ENCODE measurements at regions not wholly inside any gene's neighbourhood (a gene's known extent, or its start where the extent isn't known, plus 50 kb on each side); places are given as distances from the start of the nearest gene placed in this dataset.
"Not testable (repeated sequence)": the region's sequence is repeated elsewhere in the genome, so short reads cannot be mapped to it uniquely, and the experiment has no call there.

DNA sequence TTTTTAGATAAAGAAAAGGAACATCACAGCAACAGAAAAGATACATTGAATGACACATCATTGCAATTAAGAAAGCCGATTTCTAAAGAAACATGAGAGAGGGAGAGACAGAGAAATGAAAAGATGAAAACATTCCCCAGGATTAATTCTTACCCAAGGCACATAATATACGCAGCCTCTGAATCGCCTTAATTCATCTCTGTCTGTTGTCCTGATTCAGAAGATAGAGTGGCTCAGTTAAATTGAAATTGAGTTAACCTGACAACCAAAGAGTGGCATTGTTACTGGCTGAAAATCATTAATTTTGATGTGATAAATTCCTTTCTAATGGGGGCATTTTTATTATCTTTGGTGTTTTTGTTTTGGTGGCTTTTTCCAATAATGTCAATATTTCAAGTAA is 701.9 kb downstream of the EDEM1 start:
- DNase-seq: no peak

DNA sequence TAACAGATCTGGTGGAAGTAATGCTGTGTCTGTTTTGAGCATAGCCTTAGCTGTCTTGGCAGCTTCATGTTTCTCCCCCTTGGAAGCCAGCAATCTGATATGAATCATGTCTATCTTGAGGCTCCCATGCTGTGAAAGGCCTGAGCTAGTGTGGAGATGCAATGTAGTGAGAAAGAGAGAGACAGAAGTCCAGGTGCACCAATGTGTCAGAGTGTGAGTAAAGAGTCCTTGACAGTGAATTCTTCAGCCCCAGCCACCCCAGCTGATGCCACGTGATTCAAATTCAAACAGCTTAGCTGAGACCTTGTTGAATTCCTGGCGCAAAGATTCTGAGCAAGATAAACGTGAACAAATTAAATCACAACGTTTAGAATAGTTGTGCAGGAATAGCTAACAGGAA is 704.2 kb downstream of the EDEM1 start:
- no peak for DNase-seq

DNA sequence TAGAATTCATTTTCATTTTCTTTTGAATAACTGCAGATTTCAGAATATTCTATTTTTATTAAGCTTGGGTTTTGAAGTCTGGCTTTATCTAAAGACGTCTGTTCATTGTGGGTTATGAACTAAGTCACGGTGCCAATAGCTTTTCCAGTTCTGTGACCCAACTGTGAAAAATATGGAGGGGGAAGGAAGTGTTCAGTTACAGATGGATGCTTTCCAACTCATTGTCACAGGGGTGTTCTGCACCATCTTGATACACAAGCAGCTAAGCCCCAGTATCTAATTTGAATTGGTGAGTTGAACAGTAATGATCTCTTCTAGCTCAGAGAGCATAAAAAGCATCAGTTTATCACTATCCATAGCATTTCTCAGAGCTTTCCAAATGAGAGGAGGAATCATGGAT is 710.6 kb downstream of the EDEM1 start:
- no peak for DNase-seq

DNA sequence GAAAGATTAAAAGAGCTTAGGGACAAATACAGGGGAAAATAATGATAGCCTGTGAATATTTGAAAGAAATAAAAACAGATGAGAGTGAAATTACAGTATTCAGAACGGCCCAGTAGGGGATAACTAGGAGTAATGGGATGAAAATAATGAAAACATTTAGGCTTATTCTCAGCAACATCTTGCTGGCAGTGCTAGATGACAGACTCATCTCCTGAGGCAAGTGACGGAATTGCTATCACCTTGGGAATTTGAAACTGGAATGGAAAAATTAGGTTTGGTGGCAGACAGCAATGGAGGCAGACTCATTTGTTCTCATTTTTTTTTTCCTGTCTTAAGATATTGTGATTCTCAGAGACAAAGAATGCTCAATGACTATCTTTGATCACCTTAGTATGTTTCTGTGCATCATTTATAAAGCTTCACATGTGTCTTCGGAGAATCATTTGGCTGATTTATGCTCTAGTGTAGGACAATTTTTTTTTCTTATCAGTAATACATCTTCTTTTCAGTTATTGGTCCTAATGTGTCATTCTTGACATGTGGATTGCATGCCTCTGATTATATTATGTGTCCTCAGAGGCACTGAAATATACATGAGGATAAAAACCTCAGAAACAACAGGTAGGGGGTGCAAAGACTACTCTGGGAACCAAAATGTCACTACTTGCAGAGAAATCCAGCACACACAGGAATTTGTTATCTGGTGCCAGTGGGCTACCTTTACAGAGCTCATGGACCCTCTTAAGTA is 711.7 kb downstream of the EDEM1 start:
- DNase-seq: no peak

DNA sequence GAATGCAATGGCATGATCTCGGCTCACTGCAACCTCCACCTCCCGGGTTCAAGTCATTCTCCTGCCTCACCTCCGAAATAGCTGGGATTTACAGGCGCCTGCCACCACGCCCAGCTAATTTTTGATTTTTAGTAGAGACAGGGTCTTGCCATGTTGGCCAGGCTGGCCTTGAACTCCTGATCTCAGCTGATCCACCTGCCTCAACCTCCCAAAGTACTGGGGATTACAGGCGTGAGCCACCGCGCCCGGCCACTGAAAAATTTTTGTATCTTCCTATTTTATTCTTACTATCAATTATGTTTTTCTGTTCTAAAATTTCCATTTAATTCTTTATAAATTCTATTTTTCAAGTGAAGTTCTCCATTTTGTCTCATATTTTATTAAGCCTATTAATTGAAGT is 730.4 kb downstream of the EDEM1 start:
- DNase-seq: no peak

DNA sequence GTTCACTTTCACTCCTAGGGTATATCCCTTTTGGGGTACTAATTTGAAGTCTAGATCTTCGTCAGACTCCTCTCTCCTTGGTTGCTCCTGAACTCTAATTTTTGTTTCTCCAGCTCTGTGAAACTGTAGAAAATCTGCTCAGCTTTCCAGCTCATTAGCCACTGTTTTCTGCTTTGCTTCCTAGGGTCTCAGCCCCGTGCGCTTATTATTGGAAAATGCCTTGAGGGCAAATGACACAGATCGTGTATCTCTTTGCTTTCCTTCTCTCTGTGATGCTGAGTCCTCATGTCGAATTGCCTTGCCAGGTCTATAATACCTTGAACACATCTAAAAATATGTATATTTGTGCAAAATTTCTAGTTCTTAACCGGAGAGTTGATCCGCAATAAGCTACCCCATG is 731.1 kb downstream of the EDEM1 start:
- DNase-seq: no peak

DNA sequence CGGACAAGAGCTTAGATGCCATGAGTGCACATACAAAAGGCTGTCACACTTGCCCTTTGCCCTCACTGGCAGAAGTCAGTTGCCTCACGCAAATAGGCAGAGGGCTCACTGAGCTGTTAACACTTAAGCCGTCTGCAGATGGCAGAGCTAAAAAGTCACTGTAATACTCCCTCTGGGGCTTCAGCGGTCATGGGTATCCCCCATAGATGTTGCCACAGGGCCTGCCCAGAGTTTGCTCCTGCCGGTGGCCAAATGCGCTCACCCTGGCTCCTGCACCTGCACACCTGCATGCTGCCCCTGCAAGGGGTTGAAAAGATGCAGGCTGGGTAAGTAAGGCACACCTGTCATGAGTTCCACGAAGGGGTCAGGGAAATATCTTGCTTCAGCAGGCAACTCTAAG is 741.5 kb downstream of the EDEM1 start:
- DNase-seq: no peak

DNA sequence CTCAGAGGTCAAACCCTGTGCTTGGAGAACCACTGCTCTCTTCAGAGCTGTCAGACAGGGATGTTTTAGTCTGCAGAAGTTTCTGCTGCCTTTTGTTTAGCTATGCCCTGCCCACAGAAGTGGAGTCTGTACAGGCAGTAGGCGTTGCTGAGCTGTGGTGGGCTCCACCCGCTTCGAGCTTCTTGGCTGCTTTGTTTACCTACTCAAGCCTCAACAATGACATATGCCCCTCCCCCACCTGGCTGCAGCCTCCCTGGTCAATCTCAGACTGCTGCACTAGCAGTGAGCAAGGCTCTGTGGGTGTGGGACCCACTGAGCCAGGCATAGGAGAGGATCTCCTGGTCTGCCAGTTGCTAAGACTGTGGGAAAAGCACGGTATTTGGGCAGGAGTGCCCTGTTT is 756.6 kb downstream of the EDEM1 start:
- not testable (repeated sequence) for DNase-seq

DNA sequence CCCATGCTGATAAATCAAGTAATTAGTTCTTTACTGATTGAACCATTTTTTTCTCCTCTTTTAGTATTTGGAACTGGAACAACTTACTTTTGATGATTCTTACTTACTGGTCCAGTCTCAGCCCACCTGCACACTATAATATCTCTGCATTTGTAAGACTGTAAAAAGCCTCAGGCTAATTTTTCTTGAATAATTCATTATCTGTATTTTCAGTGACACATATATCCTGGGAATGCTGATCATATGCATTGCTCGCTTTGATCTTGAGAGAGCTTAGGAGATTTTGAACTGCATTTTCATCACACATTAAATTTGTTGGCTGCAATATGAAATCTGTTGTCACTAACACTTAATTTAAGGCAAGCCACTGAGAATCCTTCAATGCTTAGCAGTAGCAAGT is 760.6 kb downstream of the EDEM1 start:
- DNase-seq: no peak

DNA sequence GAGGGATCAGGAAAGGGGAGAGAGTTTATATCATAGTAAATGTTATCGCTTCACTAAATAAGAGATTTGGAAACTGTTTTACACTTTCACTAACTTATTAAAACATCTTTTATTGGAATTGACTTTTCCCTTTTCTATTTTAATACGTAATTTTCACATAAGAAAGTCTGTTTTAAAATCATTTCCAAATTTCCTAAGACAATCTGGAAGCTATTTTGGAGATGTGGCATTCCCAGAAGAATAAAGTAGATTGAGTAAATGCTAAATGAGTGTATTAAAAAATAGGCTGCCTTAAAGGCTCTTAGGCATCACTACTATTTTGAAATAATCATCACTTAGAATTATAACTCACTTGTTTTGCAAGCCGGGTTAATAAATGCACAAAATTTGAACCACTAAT is 763.5 kb downstream of the EDEM1 start:
- no peak for DNase-seq

DNA sequence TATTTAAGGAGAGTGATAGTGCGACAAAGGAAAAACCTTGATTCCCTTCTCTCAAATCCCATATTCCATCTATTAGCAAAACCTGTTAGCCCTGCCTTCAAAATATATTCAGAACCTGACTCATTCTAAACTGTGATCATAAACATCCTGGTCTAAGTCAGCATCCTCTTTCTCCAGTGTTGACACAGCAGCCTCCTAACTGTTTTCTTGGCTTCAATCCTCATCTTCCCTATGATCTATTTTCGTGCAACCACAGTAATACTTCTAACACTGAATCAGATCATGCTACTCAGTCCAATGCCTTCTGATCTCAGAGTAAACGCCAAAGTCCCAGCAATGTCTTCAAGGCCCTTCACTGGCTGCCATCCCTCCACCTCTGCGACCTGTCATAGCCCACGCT is 785.1 kb downstream of the EDEM1 start:
- DNase-seq: no peak

DNA sequence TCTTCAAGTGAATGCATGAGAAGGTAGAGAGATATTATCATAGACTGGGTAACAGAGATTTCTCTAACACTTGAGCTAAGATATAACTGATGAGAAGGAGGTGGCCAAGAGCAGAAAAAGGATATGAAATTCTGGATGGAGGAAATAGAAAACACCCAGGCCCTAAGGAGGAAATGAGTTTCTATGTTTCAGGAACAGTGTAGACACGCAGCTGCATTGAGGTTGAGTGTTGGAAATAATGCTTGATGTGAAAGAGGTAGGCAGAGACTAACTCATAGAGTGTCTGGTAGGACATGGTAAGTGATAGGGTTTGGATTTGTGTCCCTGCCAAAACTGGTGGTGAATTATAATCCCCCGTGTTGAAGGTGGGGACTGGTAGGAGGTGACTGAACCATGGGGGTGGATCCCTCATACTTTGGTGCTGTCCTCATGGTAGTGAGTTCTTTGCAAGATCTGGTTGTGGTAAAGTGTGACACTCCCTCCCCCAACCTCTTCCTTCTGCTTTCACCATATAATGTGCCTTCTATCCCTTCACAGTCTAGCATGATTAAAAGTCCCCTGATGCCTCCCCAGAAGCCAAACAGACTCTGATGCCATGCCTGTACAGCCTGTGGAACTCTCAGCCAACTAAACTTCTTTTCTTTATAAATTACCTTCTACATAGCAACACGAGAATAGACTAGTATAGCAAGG is 787.3 kb downstream of the EDEM1 start:
- no peak for DNase-seq

DNA sequence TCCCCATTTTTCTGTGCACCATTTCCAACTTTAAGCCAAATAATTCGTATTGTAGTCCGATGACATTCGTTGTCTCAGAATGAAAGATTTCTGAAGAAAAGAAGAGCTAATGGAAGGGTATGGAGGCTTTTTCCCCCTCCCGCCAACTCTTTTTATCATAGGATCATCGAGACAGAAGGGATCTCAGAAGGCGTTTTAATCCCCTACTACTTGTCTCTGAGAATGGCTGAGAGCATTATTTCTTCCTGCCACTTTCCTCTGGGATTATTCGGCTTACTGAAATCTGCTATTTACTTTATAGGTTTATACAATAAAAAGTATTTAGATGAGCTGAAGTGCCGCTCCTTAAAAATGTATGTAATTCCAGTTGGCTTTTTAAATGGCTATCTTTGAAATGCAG is 789.8 kb downstream of the EDEM1 start:
- DNase-seq: no peak

DNA sequence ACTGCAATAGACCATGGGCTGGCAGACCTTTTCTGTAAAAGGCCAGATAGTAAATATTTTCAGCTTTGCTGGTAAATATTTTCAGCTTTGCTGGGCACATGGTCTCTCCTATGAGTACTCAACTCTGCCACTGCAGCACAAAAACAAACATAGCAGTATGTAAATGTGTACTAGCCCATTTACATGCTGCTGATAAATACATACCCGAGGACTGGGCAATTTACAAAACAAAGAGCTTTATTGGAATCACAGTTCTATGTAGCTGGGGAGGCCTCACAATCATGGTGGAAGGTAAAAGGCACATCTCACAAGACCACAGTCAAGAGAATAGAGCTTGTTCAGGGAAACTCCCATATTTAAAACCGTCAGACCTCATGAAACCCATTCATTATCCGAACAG is 793.0 kb downstream of the EDEM1 start:
- no peak for DNase-seq

DNA sequence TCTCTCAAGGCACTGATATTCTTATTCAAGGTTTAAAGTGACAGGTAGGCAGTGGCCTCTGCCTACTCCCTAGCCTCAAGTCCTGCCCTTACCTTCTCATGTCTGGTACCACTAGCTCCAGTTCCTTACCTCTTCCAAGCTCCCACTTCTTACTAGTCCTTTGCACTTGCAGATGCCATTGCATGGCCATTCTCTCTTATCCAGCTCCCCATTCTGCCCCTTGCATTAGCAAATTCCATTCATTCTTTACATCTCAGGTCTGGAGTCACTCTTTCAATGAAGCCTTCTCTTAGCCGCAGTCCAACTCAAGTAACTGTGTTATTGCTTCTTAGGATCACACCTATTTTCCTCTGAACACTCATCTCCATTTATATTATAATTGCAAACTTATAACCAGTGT is 807.1 kb downstream of the EDEM1 start:
- no peak for DNase-seq

DNA sequence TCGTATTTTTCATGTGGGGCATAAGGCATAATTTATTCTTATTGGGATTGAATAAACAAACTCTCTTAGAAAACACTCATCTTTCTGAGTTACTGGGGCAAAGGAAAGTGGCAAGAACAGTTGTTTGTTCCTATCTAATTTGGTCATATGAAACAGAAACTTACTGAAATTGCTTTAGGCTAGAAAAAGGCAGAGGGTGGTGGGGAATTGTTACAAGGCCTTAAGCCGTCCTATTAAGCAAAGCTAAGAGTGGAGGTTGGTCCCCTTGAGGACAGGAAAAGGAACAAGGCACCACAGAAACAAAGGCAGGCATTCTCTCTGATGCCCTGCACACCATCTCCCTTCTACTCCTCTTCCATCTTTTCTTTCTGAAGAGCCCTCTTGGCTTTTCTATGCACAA is 830.9 kb downstream of the EDEM1 start:
- DNase-seq: no peak

DNA sequence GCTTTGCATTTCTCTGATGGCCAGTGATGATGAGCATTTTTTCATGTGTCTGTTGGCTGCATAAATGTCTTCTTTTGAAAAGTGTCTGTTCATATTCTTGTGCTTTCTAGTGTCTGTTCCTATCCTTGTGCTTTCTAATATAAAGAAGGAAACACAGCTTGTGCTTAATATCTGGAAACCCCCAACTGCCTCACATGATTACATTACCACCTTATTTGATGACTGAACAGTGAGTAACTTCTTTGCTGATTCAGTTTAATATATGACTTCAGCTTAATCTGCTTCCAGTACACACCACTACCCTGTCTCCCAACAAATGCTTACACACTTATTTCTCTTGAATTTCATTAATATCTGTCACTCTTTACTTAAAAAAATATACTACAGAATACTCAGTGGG is 835.1 kb downstream of the EDEM1 start:
- DNase-seq: no peak

DNA sequence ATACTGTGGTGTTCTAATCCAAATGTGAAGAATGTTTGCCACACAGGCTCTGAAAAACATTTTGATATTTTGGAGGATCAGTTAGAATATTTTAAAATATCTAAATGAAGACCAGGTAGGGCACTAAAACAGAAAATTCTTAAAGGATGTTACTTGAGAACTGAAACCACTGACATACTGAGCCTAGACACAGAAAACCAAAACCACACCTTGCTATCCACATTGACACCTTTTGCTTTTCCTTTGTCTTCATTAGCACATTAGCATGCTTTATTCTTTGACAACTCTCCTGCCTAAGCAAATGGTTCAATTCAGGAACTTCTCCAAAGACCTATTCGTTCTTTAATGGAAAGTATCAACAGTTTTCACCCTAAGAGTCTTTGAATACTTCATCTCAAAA is 835.9 kb upstream of the GRM7 start:
- no peak for DNase-seq

DNA sequence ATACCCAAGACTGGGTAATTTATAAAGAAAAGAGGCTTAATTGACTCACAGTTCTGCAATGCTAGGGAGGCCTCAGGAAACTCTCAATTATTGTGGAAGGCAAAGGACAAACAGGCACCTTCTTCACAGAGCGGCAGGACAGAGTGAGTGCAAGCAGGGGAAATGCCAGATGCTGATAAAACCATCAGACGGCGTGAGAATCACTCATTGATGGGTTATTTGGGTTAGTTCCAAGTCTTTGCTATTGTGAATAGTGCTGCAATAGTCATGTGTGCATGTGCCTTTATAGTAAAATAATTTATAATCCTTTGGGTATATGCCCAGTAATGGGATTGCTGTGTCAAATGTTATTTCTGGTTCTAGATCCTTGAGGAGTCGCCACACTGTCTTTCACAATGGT is 830.3 kb upstream of the GRM7 start:
- not testable (repeated sequence) for DNase-seq

DNA sequence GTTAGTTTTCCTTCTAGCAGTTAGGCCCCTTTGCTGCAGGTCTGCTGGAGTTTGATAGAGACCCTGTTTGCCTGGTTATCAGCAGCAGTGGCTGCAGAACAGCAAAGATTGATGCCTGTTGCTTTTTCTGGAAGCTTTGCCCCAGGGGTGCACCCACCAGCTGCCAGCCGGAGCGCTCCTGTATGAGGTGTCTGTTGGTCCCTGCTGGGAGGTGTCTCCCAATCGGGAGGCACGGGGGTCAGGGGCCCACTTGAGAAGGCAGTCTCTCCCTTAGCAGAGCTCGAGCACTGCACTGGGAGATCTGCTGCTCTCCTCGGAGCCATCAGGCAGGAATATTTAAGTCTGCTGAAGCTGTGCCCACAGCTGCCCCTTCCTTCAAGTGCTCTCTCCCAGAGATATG is 825.3 kb upstream of the GRM7 start:
- no peak for DNase-seq

DNA sequence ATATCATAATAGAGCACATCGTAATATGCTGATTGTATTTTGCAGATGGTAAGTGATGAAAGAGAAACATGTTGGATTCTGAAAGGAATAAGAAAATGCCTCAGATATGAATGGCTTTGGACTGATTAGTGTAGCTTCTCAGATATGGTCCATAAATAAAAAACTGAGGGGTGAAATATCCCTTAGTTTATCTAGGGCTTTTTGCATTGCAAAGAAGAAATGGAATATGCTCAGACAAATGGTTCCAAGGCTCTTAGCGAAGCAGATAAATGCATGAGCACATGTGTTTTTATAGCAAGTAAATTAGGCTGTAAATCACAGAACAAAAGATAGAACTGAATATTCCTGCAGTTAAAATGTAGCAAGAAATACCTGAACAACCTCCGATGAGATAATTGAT is 820.9 kb upstream of the GRM7 start:
- no peak for DNase-seq

DNA sequence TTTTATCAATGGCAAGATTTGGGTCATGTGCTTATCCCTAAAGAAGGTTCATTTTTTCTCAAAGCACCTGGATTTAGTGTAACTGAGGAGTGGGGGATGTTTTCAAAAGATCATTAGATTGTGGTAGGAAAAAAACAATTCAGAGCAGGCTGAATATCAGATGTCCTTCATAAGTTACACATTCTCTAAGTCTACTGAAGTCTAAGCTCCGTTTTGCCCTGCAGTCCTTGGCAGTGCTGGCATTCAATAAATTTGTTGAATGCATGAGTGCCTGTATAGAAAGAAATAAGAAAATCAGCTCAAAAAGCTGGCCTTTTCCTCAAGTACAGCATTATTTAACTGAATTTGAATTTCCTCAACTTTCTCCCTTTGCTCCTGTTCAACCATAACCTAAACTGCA is 819.0 kb upstream of the GRM7 start:
- DNase-seq: no peak

DNA sequence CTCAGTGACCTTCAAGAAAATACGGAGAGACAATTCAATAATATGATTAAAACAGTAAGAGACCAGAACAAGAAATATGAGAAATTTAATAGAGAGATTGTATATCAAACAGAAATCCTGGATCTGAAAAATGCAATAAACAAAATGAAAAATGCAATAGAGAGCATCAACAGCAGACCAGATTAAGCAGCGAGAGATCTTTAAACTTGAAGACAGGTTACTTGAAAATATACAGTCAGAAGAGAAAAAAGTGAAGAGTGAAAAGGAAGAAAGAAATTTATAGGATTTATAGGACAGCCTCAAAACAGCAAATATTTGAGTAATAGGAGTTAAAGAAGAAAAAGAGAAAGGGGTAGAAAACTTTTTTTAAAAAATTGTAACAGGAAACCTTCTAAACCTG is 813.9 kb upstream of the GRM7 start:
- no peak for DNase-seq

DNA sequence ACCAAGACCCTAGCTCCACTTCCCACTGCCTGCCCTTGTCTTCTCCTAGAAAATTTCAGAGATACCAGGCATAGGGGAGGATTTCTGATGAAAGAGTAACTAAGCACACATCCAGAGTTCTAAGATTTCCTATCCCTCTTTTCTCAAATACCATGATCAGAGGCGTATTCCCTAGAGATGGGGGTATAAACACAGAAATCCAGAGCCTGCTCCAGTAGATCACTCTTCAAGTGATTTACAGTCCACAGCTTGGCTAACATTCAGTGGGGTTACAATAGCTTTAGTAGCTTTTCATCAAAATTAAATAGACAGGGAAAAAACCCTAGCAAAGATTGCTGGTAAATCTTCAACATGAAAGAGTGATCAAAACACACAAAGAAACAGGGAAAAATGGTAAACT is 800.7 kb upstream of the GRM7 start:
- no peak for DNase-seq
